Cardiac muscle cell (in vitro differentiated cells and primary cell): ENCODE measurements at regions not wholly inside any gene's neighbourhood (a gene's known extent, or its start where the extent isn't known, plus 50 kb on each side); places are given as distances from the start of the nearest gene placed in this dataset.
A peak's percentile ranks its signal among the peaks of the same experiment; 100 is the strongest.
"Not testable (repeated sequence)": the region's sequence is repeated elsewhere in the genome, so short reads cannot be mapped to it uniquely, and the experiment has no call there.

Experiments used
- DNase-seq, 2 donors: peaks; one replicate each; pipeline versions ENCODE4 v3.0.0 to v3.0.0-alpha.2; 2010 to 2017; ENCODE audit warnings: low read depth in 1 of 2, low spot score in 1 of 2
- H3K27ac ChIP-seq: fragments of 200-600 bp; sonication (generic); 2 replicates; pipeline ENCODE4 v1.5.1; 2016
- H3K27me3 ChIP-seq: fragments of 200-600 bp; sonication (generic); 2 replicates; pipeline ENCODE4 v1.6.0; 2016; ENCODE audit warnings: control low read depth
- H3K36me3 ChIP-seq: fragments of 200-600 bp; sonication (generic); 2 replicates; pipeline ENCODE4 v1.5.1; 2016; ENCODE audit warnings: control low read depth
- H3K4me1 ChIP-seq: fragments of 200-600 bp; sonication (generic); 2 replicates; pipeline ENCODE4 v1.8.1; 2017; ENCODE audit warnings: low read depth, mild to moderate bottlenecking, mixed run types
- H3K4me3 ChIP-seq: fragments of 200-600 bp; sonication (generic); 2 replicates; pipeline ENCODE4 v1.5.1; 2016; ENCODE audit warnings: mild to moderate bottlenecking
- H3K9me3 ChIP-seq: fragments of 200-600 bp; sonication (generic); 2 replicates; pipeline ENCODE4 v1.5.1; 2017; ENCODE audit warnings: low read depth, mild to moderate bottlenecking, control low read depth
- CTCF ChIP-seq: IDR thresholded peaks from 2 replicates; pipeline ENCODE4 v1.5.1; 2012; ENCODE audit warnings: low read depth, mild to moderate bottlenecking, low read length

GRCh38 chr2:239721991-239722759 is 303.0 kb downstream of the NDUFA10 start:
- H3K4me3 ChIP-seq = no peak overlapping the region
- no peaks in the 10 kb centered on the region for H3K27me3 ChIP-seq
- no peaks in the 10 kb centered on the region for H3K36me3 ChIP-seq
- no peak for DNase-seq
- no peaks in the 10 kb centered on the region for H3K4me1 ChIP-seq
- no peak for TF ChIP-seq CTCF
- H3K9me3 ChIP-seq = no peaks in the 10 kb centered on the region
- no peak overlapping the region for H3K27ac ChIP-seq

- no peaks in the 10 kb centered on the region for H3K27me3 ChIP-seq
- H3K9me3 ChIP-seq = no peaks in the 10 kb centered on the region
- no peak overlapping the region for H3K4me3 ChIP-seq
- no peak for DNase-seq
- no peak for TF ChIP-seq CTCF
- no peaks in the 10 kb centered on the region for H3K36me3 ChIP-seq
- H3K4me1 ChIP-seq = no peaks in the 10 kb centered on the region
- no peak overlapping the region for H3K27ac ChIP-seq
These were observed 303.6 kb downstream of the NDUFA10 start for GRCh38 chr2:239721531-239721930.

- H3K27ac ChIP-seq = no peak overlapping the region
- no peaks in the 10 kb centered on the region for H3K36me3 ChIP-seq
- H3K4me3 ChIP-seq = no peak overlapping the region
- TF ChIP-seq CTCF = no peak
- DNase-seq = peak in 1 of 2 donors; percentile 9
- H3K27me3 ChIP-seq = no peaks in the 10 kb centered on the region
- no peaks in the 10 kb centered on the region for H3K9me3 ChIP-seq
- H3K4me1 ChIP-seq = no peaks in the 10 kb centered on the region
These were observed 304.5 kb downstream of the NDUFA10 start for GRCh38 chr2:239720361-239721360.

GRCh38 chr2:239719791-239720360 is 305.3 kb downstream of the NDUFA10 start:
- Histone ChIP-seq H3K36me3 (no peaks in the 10 kb centered on the region), H3K27me3 (no peaks in the 10 kb centered on the region), H3K4me3 (no peak overlapping the region), H3K27ac (no peak overlapping the region), H3K9me3 (no peaks in the 10 kb centered on the region), H3K4me1 (no peaks in the 10 kb centered on the region)
- TF ChIP-seq CTCF = no peak
- DNase-seq = no peak

GRCh38 chr2:239718991-239719390 is 306.2 kb downstream of the NDUFA10 start:
- not testable (repeated sequence) for H3K4me1 ChIP-seq, H3K27ac ChIP-seq, H3K9me3 ChIP-seq, H3K4me3 ChIP-seq, DNase-seq, H3K36me3 ChIP-seq, H3K27me3 ChIP-seq
